Ovary (tissue), 7 donors: ENCODE measurements at regions not wholly inside any gene's neighbourhood (a gene's known extent, or its start where the extent isn't known, plus 50 kb on each side); places are given as distances from the start of the nearest gene placed in this dataset.

ENCODE experiments used
- DNase-seq, 5 donors: peaks; one replicate each; pipeline ENCODE4 v3.0.0-alpha.2; 2019 to 2020
- H3K27ac ChIP-seq, 2 donors: fragments of 200-600 bp; one replicate each; pipeline versions ENCODE4 v1.5.1 to v1.8.0; 2019 to 2022
- H3K27me3 ChIP-seq: fragments of 200-600 bp; one replicate; pipeline ENCODE4 v1.8.0; 2022
- H3K36me3 ChIP-seq: fragments of 200-600 bp; sonication (generic); one replicate; pipeline ENCODE4 v1.5.1; 2019
- H3K4me1 ChIP-seq: one replicate; pipeline ENCODE4 v1.8.1; 2013; ENCODE audit warnings: mild to moderate bottlenecking, moderate library complexity; ENCODE audit not compliant: insufficient read depth
- H3K4me3 ChIP-seq: fragments of 200-600 bp; sonication (generic); one replicate; pipeline ENCODE4 v1.5.1; 2017
- H3K9me3 ChIP-seq, 2 donors: fragments of 200-600 bp in 1 of 2; sonication (generic) in 1 of 2; one replicate each; pipeline versions ENCODE4 v1.5.1 to v1.8.1; 2013 to 2019; ENCODE audit warnings: mild to moderate bottlenecking in 1 of 2, moderate library complexity in 1 of 2
- CTCF ChIP-seq, 3 donors: fragments of 450-650 bp in 2 of 3; fragments of 200-600 bp in 1 of 3; IDR thresholded peaks; one replicate each; pipeline versions ENCODE4 v1.5.1 to v1.8.0; 2016 to 2022; ENCODE audit warnings: antibody characterized with exemption in 3 of 3, mild to moderate bottlenecking in 1 of 3
- EP300 ChIP-seq: sonication (generic); formaldehyde crosslinking; IDR thresholded peaks from one replicate; pipeline ENCODE4 v1.6.1; 2017; ENCODE audit warnings: antibody characterized with exemption
- POLR2A ChIP-seq: fragments of 450-650 bp; IDR thresholded peaks from one replicate; pipeline ENCODE4 v1.6.1; 2017; ENCODE audit warnings: antibody characterized with exemption, mild to moderate bottlenecking, moderate library complexity
- WGBS, 3 donors: extraction: QIAGEN DNeasy Blood & Tissue Kit in 1 of 3; methylation state at CpG; one replicate each; pipeline versions ENCODE4 v1.1.5 to v1.1.7; 2013 to 2017; 5-methylcytosine and 5-hydroxymethylcytosine counted together
- intact Hi-C, 4 donors: fragments of 100-400 bp; cut with DNase I; formaldehyde crosslinking; loops; one replicate each; pipeline versions ENCODE4 v1.11.0 to v1.15.1; 2022 to 2023
- donor health status: DM: no; HTN: no; CAD: no; lungs with moderate emphysema.
- donor health status: DM: no; HTN: no; CAD: no.
- donor health status: Bipolar disorder and iron deficiency.
- donor health status: DM: no; HTN: no; CAD: no.
- donor health status: DM: yes; HTN: yes; CAD: no.

GRCh38 chr5:14948383-14948782 is 76.8 kb upstream of the ANKH start:
- intact Hi-C loops: no loop called here
- no peaks in the 10 kb centered on the region for H3K9me3 ChIP-seq
- no peak overlapping the region for H3K27ac ChIP-seq
- no peak for TF ChIP-seq CTCF (IDR thresholded peaks at IDR 0.05)
- no peak for TF ChIP-seq EP300
- no peak for TF ChIP-seq POLR2A
- no peak overlapping the region for H3K4me3 ChIP-seq
- no peak for DNase-seq
- no peaks in the 10 kb centered on the region for H3K36me3 ChIP-seq
- no peaks in the 10 kb centered on the region for H3K27me3 ChIP-seq
- H3K4me1 ChIP-seq: no peaks in the 10 kb centered on the region
- WGBS, 3 donors: 91 to 92% (median 92%) methylated on average over 4 of the region's 4 CpGs

DNA sequence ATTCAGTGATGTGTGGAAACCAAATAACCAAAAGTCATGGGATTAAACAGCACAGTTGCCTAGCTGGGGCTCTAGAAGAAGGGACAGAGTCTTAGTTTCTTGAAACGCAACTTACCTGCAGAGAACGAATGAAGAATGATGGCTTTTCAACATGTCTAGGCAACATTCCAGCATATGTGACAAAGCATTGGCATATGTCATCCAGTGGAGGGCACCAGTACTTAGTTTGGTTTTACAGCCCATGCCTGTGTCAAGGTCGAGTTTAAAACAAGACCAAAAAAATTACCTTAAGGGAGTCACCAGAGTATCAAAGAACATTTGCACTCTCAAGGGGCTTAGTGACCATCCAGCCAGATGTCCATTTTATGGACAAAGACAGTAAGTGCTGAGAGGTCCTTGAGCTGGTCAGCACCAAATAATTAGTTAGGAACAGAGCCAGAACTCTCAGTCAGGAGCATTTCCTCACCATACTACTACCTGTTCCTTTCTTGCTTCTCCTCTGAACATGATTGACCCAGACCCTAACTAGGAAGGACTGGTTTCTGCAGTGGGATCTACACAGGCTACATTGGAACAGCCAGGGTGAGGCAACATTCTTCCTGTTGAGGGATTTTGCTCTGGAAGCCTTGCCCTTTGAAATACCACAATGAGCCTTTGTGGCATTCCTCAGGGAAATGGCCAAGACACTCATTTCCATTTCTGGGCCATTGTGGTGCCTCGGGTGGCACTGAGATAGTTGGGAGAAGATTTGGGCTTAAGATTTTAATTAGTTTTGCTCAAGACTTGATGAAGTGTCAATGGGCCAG is 75.4 kb upstream of the ANKH start:
- no peak for DNase-seq
- intact Hi-C loops: no loop called here
- Histone ChIP-seq H3K4me1 (no peaks in the 10 kb centered on the region), H3K9me3 (no peaks in the 10 kb centered on the region), H3K27ac (no peak overlapping the region), H3K27me3 (no peaks in the 10 kb centered on the region), H3K4me3 (no peak overlapping the region), H3K36me3 (no peaks in the 10 kb centered on the region)
- TF ChIP-seq EP300 (no peak), CTCF (IDR thresholded peaks at IDR 0.05) (no peak), POLR2A (no peak)
- 60 to 68% (median 68%) methylated on average over 4 of the region's 4 CpGs for WGBS, 3 donors

DNA sequence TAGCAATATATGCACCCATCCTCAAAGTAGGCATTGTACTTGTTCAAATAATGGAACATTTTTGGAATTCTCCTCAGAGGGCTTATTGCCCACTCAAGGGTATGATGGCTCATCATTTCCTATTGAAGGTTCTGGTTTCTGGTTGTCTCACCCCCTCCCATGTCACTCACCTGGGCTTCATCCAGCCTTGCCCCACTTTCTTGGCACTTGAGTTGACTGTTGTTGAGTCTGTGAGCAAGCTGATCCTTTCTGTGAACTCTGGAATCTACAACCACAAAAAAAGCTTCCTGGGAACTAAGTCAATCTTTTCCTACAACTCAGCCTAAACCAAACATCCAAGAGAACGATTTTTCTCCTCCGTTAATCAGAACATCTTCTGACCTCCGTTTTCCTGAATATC is 73.9 kb upstream of the ANKH start:
- TF ChIP-seq POLR2A (no peak), CTCF (IDR thresholded peaks at IDR 0.05) (no peak), EP300 (no peak)
- DNase-seq: no peak

GRCh38 chr5:14944996-14945395 is 73.4 kb upstream of the ANKH start:
- intact Hi-C loops: no loop called here

More for the DNA sequence above, 73.9 kb upstream of the ANKH start:
- Histone ChIP-seq H3K4me3 (no peak overlapping the region), H3K4me1 (no peaks in the 10 kb centered on the region), H3K27ac (no peak overlapping the region), H3K36me3 (no peaks in the 10 kb centered on the region), H3K9me3 (no peaks in the 10 kb centered on the region), H3K27me3 (no peaks in the 10 kb centered on the region)
- 55 to 78% (median 60%) methylated on average over 3 of the region's 3 CpGs for WGBS, 3 donors
- intact Hi-C loops: no loop called here

More at GRCh38 chr5:14944996-14945395, 73.4 kb upstream of the ANKH start:
- no peaks in the 10 kb centered on the region for H3K9me3 ChIP-seq
- H3K27me3 ChIP-seq: no peaks in the 10 kb centered on the region
- H3K4me3 ChIP-seq: no peak overlapping the region
- WGBS, 3 donors: 66 to 81% (median 72%) methylated on average over 3 of the region's 3 CpGs
- no peak for DNase-seq
- TF ChIP-seq POLR2A: no peak
- TF ChIP-seq CTCF (IDR thresholded peaks at IDR 0.05): no peak
- TF ChIP-seq EP300: no peak
- no peaks in the 10 kb centered on the region for H3K36me3 ChIP-seq
- no peaks in the 10 kb centered on the region for H3K4me1 ChIP-seq
- H3K27ac ChIP-seq: no peak overlapping the region
